ENCODE measurements at regions not wholly inside any gene's neighbourhood (a gene's known extent, or its start where the extent isn't known, plus 50 kb on each side); places are given as distances from the start of the nearest gene placed in this dataset.

GRCh38 chr10:118210276-118210675 lies 131.8 kb downstream of the FAM204A start (continued):
- TF ChIP-seq ZBTB9 (CRISPR knock-in tag; IDR thresholded peaks at IDR 0.05), result no peak
- TF ChIP-seq RAD51 (IDR thresholded peaks at IDR 0.05; ENCODE audit: borderline replicate concordance, low read depth), result peak; percentile 66; the same call in 1 of the 2 replicates

GRCh38 chr10:118209215-118209614 lies 132.9 kb downstream of the FAM204A start:
- no peaks in the 10 kb centered on the region for H3K4me1 ChIP-seq (replicated peaks in 1 of 2; ENCODE audit: control insufficient read depth in 2 of 2, insufficient read depth in 2 of 2, low read length in 2 of 2)
- H2AFZ ChIP-seq (ENCODE audit: low read depth, low read length), result no peak overlapping the region
- FAIRE-seq (no peak), DNase-seq (ENCODE audit: extremely low read depth in 1 of 4, low spot score in 3 of 4) (no peak), ATAC-seq (no peak)
- no peaks in the 10 kb centered on the region for H3K9me1 ChIP-seq (ENCODE audit: control insufficient read depth, insufficient read depth, low read length)
- H3K9ac ChIP-seq (ENCODE audit: insufficient read depth in 1 of 2, low read depth in 2 of 2, low read length in 2 of 2), result no peak overlapping the region
- no peaks in the 10 kb centered on the region for H3K79me2 ChIP-seq (ENCODE audit: control insufficient read depth, insufficient read depth, low read length)
- intact Hi-C loops (cut with micrococcal nuclease), result no loop called here
- no peak overlapping the region for H3K4me3 ChIP-seq
- POLR2A ChIA-PET, result no interaction called here
- no peaks in the 10 kb centered on the region for H4K20me1 ChIP-seq (replicated peaks; ENCODE audit: control insufficient read depth, insufficient read depth, low read length)
- no peaks in the 10 kb centered on the region; a peak in 1 of 5 replicates for H3K27me3 ChIP-seq (ENCODE audit: control insufficient read depth in 2 of 2, insufficient read depth in 2 of 2, low read length in 2 of 2)
- 0% methylated on average over 4 of the region's 4 CpGs for WGBS (ENCODE audit: insufficient coverage, low coverage, missing lambda C conversion rate)
- CTCF ChIA-PET (ENCODE audit: low intra/inter-chr PET ratio), result no interaction called here
- no peak overlapping the region for H3K4me2 ChIP-seq (ENCODE audit: insufficient read depth, low read length)
- no TSS peak for BruUV-seq (replicated peaks)
- H3K36me3 ChIP-seq (ENCODE audit: control insufficient read depth, insufficient read depth, low read length), result no peaks in the 10 kb centered on the region
- no peak overlapping the region for H3K27ac ChIP-seq (ENCODE audit: extremely low read depth, low read depth, low read length)
- in situ Hi-C loops (cut with MboI), result no loop called here
- no peaks in the 10 kb centered on the region for H3K9me3 ChIP-seq (replicated peaks; ENCODE audit: control insufficient read depth, insufficient read depth, low read depth, low read length)
- no peak for TF ChIP-seq MEF2A (IDR thresholded peaks at IDR 0.05; ENCODE audit: control insufficient read depth, low read depth, low read length)
- no peak for TF ChIP-seq ZNF551 (CRISPR knock-in tag; IDR thresholded peaks at IDR 0.05)
- TF ChIP-seq GATAD2A (IDR thresholded peaks at IDR 0.05), result no peak
- no peak for TF ChIP-seq MAFF (IDR thresholded peaks at IDR 0.05; ENCODE audit: low read length)
- TF ChIP-seq ZFP1 (CRISPR knock-in tag; IDR thresholded peaks at IDR 0.05), result no peak
- no peak for TF ChIP-seq SMARCE1 (IDR thresholded peaks at IDR 0.05)
- TF ChIP-seq ELF4 (CRISPR knock-in tag; IDR thresholded peaks at IDR 0.05), result no peak
- TF ChIP-seq CBX3 (IDR thresholded peaks at IDR 0.05; ENCODE audit: borderline replicate concordance in 1 of 2, low read length in 2 of 2), result no peak
- TF ChIP-seq, protein P1, sequence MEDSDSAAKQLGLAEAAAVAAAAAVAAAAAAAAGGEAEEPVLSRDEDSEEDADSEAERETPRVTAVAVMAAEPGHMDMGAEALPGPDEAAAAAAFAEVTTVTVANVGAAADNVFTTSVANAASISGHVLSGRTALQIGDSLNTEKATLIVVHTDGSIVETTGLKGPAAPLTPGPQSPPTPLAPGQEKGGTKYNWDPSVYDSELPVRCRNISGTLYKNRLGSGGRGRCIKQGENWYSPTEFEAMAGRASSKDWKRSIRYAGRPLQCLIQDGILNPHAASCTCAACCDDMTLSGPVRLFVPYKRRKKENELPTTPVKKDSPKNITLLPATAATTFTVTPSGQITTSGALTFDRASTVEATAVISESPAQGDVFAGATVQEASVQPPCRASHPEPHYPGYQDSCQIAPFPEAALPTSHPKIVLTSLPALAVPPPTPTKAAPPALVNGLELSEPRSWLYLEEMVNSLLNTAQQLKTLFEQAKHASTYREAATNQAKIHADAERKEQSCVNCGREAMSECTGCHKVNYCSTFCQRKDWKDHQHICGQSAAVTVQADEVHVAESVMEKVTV (CRISPR knock-in tag; IDR thresholded peaks at IDR 0.05), result no peak
- TF ChIP-seq ZNF197 (CRISPR knock-in tag; IDR thresholded peaks at IDR 0.05; ENCODE audit: low read depth), result no peak
- TF ChIP-seq SETDB1 (IDR thresholded peaks at IDR 0.05; ENCODE audit: low read length), result no peak
